MM.1S (cell line): ENCODE measurements at regions not wholly inside any gene's neighbourhood (a gene's known extent, or its start where the extent isn't known, plus 50 kb on each side); places are given as distances from the start of the nearest gene placed in this dataset.

ENCODE experiments used
- EZH2 ChIP-seq: fragments of 300-600 bp; sonication (generic); optimal IDR thresholded peaks from 2 replicates; pipeline ENCODE3; 2017; ENCODE audit warnings: low read depth, mild to moderate bottlenecking, antibody characterized with exemption, low read length, mixed read lengths
- EZH2phosphoT487 ChIP-seq: fragments of 300-600 bp; sonication (generic); IDR thresholded peaks from 2 replicates; pipeline ENCODE4 v1.6.1; 2018; ENCODE audit warnings: antibody characterized with exemption, low read length
- TF ChIP-seq, protein P1 (sequence below): fragments of 300-600 bp; sonication (generic); IDR thresholded peaks from 2 replicates; pipeline ENCODE4 v1.5.1; 2016; ENCODE audit warnings: antibody characterized with exemption, low read length, mixed read lengths

DNA sequence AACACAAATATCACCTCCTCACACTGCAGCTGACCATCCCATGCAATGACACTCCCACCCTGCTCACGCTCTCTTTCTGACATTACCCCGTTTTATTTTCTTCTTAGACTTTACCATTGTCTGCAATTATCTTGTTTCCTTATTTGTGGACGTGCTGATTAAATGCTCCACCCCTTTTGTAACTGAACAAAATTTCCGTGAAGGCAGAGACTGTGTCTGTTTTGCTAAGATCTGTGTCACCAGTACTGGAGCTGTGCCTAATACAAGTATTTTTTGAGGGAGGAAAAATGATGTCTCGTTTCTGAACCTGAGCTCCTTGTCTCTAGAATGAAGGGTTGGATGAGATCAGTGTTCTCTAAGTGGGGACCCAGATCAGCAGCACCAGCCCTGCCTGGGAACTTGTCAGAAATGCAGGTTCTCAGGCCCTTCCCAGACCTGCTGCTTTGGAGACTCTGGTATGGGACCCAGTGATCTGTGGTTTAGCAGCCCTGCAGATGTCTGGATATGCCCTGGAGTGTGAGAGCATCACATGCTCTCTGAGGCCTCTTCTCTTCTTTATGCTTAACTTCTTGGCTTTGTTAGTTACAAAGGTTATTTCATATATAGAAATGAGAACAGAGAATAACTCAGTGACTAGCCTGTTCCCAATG, 181.7 kb upstream of the GAS1 start:
- TF ChIP-seq, protein P1, sequence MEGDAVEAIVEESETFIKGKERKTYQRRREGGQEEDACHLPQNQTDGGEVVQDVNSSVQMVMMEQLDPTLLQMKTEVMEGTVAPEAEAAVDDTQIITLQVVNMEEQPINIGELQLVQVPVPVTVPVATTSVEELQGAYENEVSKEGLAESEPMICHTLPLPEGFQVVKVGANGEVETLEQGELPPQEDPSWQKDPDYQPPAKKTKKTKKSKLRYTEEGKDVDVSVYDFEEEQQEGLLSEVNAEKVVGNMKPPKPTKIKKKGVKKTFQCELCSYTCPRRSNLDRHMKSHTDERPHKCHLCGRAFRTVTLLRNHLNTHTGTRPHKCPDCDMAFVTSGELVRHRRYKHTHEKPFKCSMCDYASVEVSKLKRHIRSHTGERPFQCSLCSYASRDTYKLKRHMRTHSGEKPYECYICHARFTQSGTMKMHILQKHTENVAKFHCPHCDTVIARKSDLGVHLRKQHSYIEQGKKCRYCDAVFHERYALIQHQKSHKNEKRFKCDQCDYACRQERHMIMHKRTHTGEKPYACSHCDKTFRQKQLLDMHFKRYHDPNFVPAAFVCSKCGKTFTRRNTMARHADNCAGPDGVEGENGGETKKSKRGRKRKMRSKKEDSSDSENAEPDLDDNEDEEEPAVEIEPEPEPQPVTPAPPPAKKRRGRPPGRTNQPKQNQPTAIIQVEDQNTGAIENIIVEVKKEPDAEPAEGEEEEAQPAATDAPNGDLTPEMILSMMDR: no peak
- no peak for TF ChIP-seq EZH2
- no peak for TF ChIP-seq EZH2phosphoT487
